Nephron (organoid): ENCODE measurements at regions not wholly inside any gene's neighbourhood (a gene's known extent, or its start where the extent isn't known, plus 50 kb on each side); places are given as distances from the start of the nearest gene placed in this dataset.
A peak's percentile ranks its signal among the peaks of the same experiment; 100 is the strongest.

Experiments used
- H3K27ac Mint-ChIP-seq, 3 experiments: 2 replicates each; pipeline ENCODE4 v1.8.0; 2020; ENCODE audit warnings: mixed read lengths in 3 of 3, mild to moderate bottlenecking in 2 of 3, moderate library complexity in 1 of 3
- H3K27me3 Mint-ChIP-seq: 2 replicates; pipeline ENCODE4 v1.8.0; 2021; ENCODE audit warnings: low read depth, mild to moderate bottlenecking, moderate library complexity, mixed read lengths
- H3K36me3 Mint-ChIP-seq: 2 replicates; pipeline ENCODE4 v1.8.0; 2020; ENCODE audit warnings: low read depth, mixed read lengths
- H3K4me1 Mint-ChIP-seq: 2 replicates; pipeline ENCODE4 v1.8.0; 2020; ENCODE audit warnings: mixed read lengths
- H3K4me3 Mint-ChIP-seq, 3 experiments: 2 replicates each; pipeline ENCODE4 v1.8.0; 2020; ENCODE audit warnings: mild to moderate bottlenecking in 3 of 3, mixed read lengths in 3 of 3, moderate library complexity in 2 of 3
- H3K9me3 Mint-ChIP-seq: 2 replicates; pipeline ENCODE4 v1.8.0; 2020; ENCODE audit warnings: mixed read lengths
- CTCF ChIP-seq, 3 experiments: fragments of 200-600 bp; sonication (generic); IDR thresholded peaks; one replicate each; pipeline ENCODE4 v1.5.0; 2021; ENCODE audit warnings: antibody characterized with exemption in 3 of 3; ENCODE audit not compliant: unreplicated experiment in 3 of 3

- Mint-ChIP-seq H3K4me1 (peaks cover 3% of the 10 kb centered on the region), H3K36me3 (no peaks in the 10 kb centered on the region), H3K27ac (peak overlapping the region in 1 of 3 experiments; percentile 47), H3K4me3 (no peak overlapping the region), H3K9me3 (peaks cover 1% of the 10 kb centered on the region), H3K27me3 (no peaks in the 10 kb centered on the region)
- TF ChIP-seq CTCF (IDR thresholded peaks at IDR 0.05; ENCODE audit: unreplicated experiment in 3 of 3): no peak
These were observed 88.7 kb upstream of the MYL10 start for GRCh38 chr7:101717628-101718357.

GRCh38 chr7:101718363-101719122 lies 89.4 kb upstream of the MYL10 start:
- Mint-ChIP-seq H3K4me1 (peaks cover 3% of the 10 kb centered on the region), H3K36me3 (no peaks in the 10 kb centered on the region), H3K27ac (peak overlapping the region in 2 of 3 experiments; percentile 18 to 25), H3K9me3 (peaks cover 7% of the 10 kb centered on the region), H3K27me3 (no peaks in the 10 kb centered on the region), H3K4me3 (no peak overlapping the region)
- TF ChIP-seq CTCF (IDR thresholded peaks at IDR 0.05; ENCODE audit: unreplicated experiment in 3 of 3): no peak

- peak overlapping the region in 1 of 3 experiments; percentile 25 for H3K27ac Mint-ChIP-seq
- no peaks in the 10 kb centered on the region for H3K27me3 Mint-ChIP-seq
- peaks cover 3% of the 10 kb centered on the region for H3K4me1 Mint-ChIP-seq
- no peak overlapping the region for H3K4me3 Mint-ChIP-seq
- TF ChIP-seq CTCF (IDR thresholded peaks at IDR 0.05; ENCODE audit: unreplicated experiment in 3 of 3): no peak
- H3K9me3 Mint-ChIP-seq: peaks cover 7% of the 10 kb centered on the region
- no peaks in the 10 kb centered on the region for H3K36me3 Mint-ChIP-seq
These were observed 90.0 kb upstream of the MYL10 start for GRCh38 chr7:101719123-101719470.

GRCh38 chr7:101720324-101720723 lies 91.2 kb upstream of the MYL10 start:
- no peak overlapping the region for H3K27ac Mint-ChIP-seq
- peaks cover 7% of the 10 kb centered on the region for H3K9me3 Mint-ChIP-seq
- H3K4me3 Mint-ChIP-seq: no peak overlapping the region
- no peak for TF ChIP-seq CTCF (IDR thresholded peaks at IDR 0.05; ENCODE audit: unreplicated experiment in 3 of 3)
- H3K4me1 Mint-ChIP-seq: peaks cover 3% of the 10 kb centered on the region
- H3K27me3 Mint-ChIP-seq: no peaks in the 10 kb centered on the region
- H3K36me3 Mint-ChIP-seq: no peaks in the 10 kb centered on the region

GRCh38 chr7:101722247-101722646 lies 93.2 kb upstream of the MYL10 start:
- H3K4me3 Mint-ChIP-seq: no peak overlapping the region
- no peaks in the 10 kb centered on the region for H3K36me3 Mint-ChIP-seq
- peaks cover 7% of the 10 kb centered on the region for H3K9me3 Mint-ChIP-seq
- H3K27ac Mint-ChIP-seq: no peak overlapping the region
- H3K4me1 Mint-ChIP-seq: peaks cover 3% of the 10 kb centered on the region
- no peak for TF ChIP-seq CTCF (IDR thresholded peaks at IDR 0.05; ENCODE audit: unreplicated experiment in 3 of 3)
- peaks cover 6% of the 10 kb centered on the region for H3K27me3 Mint-ChIP-seq
